H1 (cell line): ENCODE measurements at regions not wholly inside any gene's neighbourhood (a gene's known extent, or its start where the extent isn't known, plus 50 kb on each side); places are given as distances from the start of the nearest gene placed in this dataset.

Experiments used
- CTBP2 ChIP-seq: IDR thresholded peaks from 2 replicates; pipeline ENCODE4 v1.7.0; 2011; ENCODE audit warnings: borderline replicate concordance, mild to moderate bottlenecking, moderate library complexity, mixed read lengths, low read length; ENCODE audit not compliant: insufficient read depth, insufficient read length

GRCh38 chr11:24082860-24083259 is 414.0 kb upstream of the LUZP2 start (continued):
- TF ChIP-seq CTBP2, result no peak
